NCI-H2227 treated with DMSO at 0.1 percent for 48 hours (cell line): ENCODE measurements at regions not wholly inside any gene's neighbourhood (a gene's known extent, or its start where the extent isn't known, plus 50 kb on each side); places are given as distances from the start of the nearest gene placed in this dataset.

Experiments
- DNase-seq: peaks from one replicate; lab custom pipeline; 2025; lab: John Stamatoyannopoulos, UW

GRCh38 chr21:24222676-24223075 lies 1384.6 kb downstream of the MRPL39 start:
- no peak for DNase-seq

DNA sequence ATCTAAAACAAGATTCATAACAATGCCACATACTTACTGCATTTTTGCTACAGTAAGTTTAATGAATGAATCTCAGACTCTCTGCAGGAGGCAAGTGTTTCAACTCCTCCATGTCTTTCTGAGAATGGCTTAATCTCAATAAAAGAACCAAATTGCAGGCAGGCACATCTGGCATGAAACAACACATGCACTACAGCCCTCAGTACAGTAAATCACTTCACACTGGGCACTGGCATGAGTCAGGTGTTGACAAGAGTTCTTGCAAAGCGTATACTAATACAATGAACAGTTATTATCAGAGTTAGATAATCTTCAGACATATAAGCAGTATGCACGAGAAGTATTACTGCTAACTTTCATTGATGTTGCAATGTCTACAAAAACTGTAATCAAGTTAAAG lies 1386.8 kb downstream of the MRPL39 start:
- no peak for DNase-seq

DNA sequence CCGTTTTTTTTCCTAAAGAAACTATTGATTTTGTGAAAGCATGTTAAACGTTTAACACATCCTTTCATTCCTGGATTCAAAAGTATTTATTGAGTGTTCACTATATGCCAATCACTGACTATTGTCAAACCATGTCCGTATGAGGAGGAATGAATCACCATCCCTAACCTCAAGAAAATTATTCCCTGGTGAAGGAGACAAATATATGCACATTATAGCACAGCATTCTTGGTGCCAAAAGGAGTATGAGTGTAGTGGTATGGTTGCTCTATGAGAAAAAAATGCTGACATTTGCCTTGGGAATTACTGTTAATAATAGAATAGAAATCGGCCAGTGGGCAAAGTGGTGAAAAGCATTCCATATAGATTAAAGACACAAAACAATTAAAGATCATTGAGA lies 1390.1 kb downstream of the MRPL39 start:
- DNase-seq, result no peak

GRCh38 chr21:24210130-24210529 lies 1397.2 kb downstream of the MRPL39 start:
- no peak for DNase-seq

DNA sequence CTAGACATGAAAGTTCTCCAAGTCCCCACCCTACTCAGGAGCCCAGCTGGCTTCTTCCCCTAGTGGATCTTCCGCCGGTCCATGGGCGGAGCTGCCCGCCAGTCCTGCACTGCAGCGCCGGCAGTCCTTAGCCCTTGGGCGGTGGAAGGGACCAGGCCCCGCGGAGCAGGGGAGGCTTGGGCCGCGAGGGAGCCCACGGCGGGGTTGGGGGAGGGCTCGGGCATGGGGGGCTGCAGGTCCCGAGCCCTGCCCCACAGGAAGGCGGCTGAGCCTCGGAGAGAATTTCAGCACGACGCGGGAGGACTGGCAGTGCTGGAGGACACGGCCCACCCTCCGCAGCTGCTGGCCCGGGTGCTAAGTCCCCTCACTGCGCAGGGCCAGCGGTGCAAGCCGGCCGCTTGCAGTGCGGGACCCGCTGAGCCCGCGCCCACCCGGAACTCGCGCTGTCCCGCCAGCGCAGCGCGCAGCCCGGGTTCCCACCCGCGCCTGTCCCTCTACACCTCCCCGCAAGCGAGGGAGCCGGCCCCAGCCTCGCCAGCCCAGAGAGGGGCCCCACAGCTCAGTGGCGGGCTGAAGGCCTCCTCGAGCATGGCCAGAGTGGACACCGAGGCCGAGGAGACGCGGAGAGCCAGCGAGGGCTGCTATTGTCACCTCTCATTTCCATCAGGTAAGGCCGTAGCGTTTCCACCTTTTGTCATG lies 1398.6 kb downstream of the MRPL39 start:
- no peak for DNase-seq

- DNase-seq, result no peak
Measured at GRCh38 chr21:24205319-24205718, 1402.0 kb downstream of the MRPL39 start.

GRCh38 chr21:24204641-24205040 lies 1402.6 kb downstream of the MRPL39 start:
- DNase-seq, result no peak

DNA sequence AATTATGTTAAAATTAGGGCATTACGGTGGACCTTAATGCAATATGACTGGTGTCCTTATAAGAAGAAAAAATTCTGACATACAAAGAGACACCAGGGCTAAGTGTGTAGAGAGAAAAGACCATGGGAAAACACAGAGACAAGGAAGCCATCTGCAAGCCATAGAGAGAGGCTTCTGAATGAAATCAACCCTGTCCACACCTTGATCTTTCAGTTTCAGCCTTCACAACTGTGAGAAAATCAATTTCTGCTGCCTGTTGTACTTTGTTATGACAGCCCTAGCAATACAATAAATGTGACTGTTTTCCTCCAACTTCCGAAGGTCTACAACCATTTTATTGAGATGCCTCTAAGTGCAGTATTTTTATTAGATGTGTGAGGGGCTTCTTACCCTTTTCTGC lies 1407.2 kb downstream of the MRPL39 start:
- no peak for DNase-seq

DNA sequence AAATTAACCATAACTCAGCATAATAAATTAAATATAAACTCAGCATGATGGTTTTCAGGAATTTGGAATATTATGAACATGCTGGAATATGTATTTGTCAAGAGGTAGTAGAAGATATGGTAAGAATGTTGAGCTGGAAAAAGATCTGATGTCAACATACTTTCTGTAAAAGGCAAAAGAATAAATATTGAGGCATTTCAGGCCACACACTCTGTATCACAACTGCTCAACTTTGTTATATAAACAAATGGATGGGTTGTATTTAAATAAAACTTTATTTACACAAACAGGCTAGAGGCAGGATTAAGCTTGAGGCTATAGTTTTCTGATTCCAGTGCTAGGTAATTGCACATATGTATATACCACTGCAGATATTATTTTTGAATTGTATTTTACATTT lies 1409.4 kb downstream of the MRPL39 start:
- DNase-seq, result no peak

GRCh38 chr21:24197132-24197643 lies 1410.1 kb downstream of the MRPL39 start:
- DNase-seq, result no peak

GRCh38 chr21:24188506-24188905 lies 1418.8 kb downstream of the MRPL39 start:
- DNase-seq, result no peak

DNA sequence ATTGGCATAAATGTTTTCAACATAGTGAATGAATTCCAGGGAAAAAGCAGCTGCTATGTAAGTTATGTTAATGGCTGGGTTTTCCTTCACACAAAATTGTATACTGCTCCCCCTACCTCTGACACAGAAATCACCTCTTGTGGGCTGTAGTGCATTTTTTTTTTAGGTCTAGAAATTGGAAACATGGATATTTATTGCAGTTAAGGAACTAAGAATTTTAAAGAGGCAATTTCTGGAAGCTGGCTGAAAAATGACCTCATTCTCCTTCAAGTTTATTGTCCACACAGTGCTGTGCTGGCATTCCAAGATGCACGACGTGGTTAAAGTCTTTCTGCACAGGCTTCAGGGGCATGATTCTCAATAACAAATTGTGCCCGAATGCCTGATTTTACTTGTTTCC lies 1424.2 kb downstream of the MRPL39 start:
- DNase-seq, result no peak

DNA sequence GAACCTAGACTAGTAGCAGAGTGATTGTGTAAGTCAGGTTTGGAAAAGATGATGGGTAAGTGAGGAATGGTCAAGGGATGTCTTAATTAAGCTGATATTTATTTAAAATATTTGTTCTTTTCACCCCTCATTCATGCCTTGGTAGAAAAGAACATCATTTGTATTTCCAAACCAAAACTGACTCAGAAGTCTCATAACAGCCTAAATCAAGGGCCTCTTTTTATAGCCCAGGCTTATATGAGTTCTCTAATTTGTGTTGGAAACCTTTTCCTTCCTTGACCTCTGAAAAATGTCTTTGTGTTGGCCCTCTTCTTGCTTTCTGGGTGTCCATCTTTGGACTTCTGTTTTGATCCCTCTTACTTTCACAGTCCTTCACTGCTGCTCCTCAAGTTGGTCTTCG lies 1428.2 kb downstream of the MRPL39 start:
- no peak for DNase-seq

DNA sequence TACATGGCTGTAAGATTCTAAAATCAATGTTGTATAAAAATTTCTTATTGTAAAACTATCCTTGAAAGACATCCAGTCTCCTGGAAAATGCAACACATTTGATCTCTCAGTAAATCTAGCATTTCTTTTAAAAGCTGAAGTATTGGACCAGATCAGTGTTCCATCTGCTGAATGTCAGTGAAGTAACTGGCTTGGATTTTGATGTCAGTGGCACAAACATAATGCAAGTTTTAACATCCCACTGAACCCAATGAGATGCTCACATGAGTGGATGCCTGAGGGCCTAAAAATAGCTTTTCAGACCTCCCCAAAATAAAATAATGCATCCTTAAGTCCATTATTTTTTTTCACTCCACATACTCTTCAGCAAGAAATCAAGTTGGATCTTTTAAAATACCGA lies 1432.2 kb downstream of the MRPL39 start:
- no peak for DNase-seq

- no peak for DNase-seq
Measured at GRCh38 chr21:24171736-24172135, 1435.5 kb downstream of the MRPL39 start.

DNA sequence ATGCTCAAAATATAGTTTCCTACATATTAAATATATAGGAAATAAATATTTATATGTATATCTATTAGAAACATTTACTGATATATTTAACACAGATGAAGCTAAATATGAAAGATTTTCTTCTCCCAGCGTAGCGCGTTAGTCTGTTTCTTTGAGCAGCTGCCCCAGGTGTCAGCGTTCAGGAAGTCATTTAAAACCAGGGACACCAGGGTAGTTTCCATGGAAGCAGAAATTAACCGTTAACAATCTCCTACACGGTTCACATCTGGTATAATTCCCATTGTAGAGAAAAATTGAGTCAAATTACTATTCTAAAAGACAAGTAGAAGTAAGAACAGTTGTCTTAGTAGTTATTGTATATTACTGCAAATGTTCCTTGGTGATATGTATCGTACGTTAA lies 1443.7 kb downstream of the MRPL39 start:
- no peak for DNase-seq

DNA sequence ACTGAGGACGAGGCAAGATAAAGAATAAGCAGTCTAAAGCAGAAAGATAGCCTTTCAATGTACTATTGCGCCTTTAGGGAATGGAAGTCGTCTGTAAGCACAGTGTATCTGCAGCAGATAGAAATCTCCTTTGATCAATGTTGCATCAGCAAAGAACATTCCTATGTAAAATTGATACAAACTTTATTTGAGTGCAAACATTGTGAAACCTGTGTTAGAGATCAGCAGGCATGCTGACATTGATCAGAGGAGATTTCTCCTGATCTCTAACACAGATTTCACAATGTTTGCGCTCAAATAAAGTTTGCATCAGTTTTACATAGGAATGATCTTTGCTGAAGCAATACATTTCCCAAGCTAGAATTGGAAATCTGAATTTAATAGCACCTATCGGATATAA lies 1446.8 kb downstream of the MRPL39 start:
- no peak for DNase-seq

DNA sequence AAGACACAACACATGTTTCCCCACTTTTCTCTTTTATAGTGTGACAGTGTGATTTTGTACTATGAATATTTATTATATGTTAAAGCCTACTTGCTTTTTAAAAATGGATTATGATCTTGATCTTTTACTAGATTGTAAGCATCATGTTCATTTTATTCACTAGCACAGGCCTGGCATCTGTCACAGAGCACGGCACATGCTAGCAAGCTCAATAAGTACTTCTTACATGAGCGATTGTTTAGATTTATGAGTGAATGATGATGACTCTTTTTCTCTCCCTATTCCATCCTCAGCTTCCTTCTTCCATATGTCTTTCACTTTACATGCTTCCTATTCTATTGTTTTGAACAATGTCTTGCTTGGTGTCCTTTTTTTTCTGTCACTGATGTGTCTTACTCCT lies 1454.1 kb downstream of the MRPL39 start:
- DNase-seq, result no peak

- DNase-seq, result no peak
Measured at GRCh38 chr21:24150753-24151152, 1456.5 kb downstream of the MRPL39 start.

DNA sequence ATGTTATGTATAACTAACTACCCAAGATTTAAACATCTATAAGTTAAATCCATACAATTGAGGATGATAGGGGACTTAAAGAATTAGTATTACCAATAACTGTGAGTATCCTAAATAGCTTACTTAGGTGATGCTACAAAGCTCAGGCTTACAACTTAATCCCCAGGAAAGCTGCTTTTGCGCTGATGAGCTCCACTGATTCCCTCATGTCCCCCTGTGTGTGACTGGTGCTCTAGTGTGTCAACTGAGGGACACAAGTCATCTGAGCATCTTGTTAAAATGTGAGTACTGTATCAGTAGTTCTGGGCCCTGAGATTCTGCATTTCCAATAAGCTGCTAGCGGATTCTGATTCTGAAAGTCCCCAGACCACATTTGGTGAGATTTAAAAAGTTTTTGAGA lies 1458.8 kb downstream of the MRPL39 start:
- no peak for DNase-seq

GRCh38 chr21:24147674-24148073 lies 1459.6 kb downstream of the MRPL39 start:
- DNase-seq, result no peak

GRCh38 chr21:24131056-24131455 lies 1476.2 kb downstream of the MRPL39 start:
- DNase-seq, result no peak

DNA sequence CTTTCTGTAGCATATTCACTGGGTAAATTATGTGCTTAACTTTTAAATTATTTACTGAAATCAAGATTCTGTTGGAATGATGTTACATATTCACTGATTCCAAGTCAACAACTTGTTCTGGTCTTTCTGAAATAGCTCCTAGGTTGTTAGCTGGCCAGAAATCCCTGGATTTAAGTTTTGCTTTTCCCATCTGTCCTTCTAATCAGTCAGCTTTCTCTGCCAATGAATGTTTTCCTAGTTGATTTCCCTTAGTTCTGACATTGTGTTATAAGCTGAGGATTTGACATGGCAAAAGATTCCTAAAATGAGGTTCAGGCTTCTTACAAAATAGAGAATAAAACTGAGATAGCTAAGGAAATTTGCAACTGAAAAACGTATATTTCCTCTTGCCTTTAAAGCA lies 1479.6 kb downstream of the MRPL39 start:
- DNase-seq, result no peak

DNA sequence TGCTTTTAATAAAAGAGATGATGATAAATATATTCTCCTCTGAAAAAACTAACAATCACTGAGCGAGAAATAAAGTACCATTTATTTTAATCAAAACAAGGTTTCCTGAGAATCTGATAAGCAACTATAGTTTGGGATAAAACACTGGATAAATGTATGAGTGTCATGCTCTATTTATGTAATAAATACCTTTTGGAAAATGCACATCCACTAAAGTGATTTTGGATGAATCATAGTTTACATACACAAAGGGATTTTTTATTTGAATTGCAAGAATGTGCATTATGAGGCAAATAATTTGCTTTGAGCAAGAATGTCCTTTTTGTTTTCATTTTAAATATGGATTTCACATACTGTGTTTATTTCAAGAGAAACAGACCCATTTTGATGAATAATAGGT lies 1483.5 kb downstream of the MRPL39 start:
- DNase-seq, result no peak
